ENCODE measurements at regions not wholly inside any gene's neighbourhood (a gene's known extent, or its start where the extent isn't known, plus 50 kb on each side); places are given as distances from the start of the nearest gene placed in this dataset.

DNA sequence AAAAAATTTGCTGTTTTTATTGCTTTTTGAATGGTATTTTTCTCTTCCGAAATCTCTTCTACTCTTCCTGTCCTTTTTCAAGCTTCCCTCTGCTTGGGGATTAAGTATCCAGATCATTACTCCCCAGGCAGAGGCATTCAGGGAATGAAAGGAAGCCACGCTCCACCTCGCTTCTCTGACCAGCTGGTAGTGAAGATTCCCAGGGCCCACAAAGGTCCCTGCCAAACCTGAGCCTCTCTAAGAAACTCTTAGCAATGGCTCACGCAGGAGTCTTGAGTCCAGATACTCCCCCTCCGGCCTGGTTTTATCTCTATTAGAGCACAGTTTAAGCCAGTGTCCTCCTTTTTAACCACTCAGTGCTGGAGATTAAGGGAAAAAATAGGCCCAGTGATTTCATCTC lies 51.4 kb upstream of the SOD3 start:
- intact Hi-C loops (cut with DNase I) = no loop called here
- no peak for ATAC-seq
- DNase-seq (ENCODE audit: missing footprints) = no peak

DNA sequence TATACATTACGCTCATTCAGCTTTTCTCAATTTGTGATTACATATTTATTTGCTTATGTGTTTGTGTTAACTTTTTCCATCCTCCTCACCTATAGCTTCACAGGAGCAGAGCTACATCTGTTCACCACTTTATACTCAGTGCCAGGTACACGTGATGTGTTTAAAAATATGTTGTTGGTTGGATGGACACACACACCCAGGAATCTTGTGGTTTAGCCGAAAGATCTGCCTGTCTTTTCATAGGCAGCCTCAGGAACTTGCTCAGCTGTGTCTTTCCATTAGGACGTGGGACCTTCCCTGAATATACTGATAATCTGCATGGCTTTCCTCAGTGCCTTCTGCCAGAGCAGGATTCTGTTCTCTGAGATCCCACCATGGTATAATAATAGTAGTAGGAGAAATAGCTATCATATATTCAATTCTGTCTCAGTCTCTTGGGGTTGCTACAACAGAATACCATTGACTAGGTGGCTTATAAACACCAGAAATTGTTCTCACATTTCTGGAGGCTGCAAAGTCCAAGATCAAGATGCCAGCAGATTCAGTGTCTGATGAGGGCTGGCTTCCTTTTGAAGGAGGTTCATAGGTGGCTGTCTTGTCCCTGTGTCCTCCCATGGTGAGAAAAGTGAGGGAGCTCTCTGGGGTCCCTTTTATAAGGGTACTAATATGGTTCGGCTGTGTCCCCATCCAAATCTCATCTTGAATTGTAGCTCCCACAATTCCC lies 50.0 kb upstream of the SOD3 start:
- no peak for ATAC-seq
- DNase-seq (ENCODE audit: missing footprints) = no peak
- intact Hi-C loops (cut with DNase I) = no loop called here

Data from Right ventricle myocardium inferior (tissue), 1 donor.